Right cardiac atrium (tissue), 5 donors: ENCODE measurements at regions not wholly inside any gene's neighbourhood (a gene's known extent, or its start where the extent isn't known, plus 50 kb on each side); places are given as distances from the start of the nearest gene placed in this dataset.

ENCODE experiments used
- ATAC-seq, 2 donors: fragments of 200-7000 bp; cut with Tn5 transposase; one replicate each; pipeline versions ENCODE4 v1.8.0 to v1.9.1; 2020; ENCODE audit warnings: moderate library complexity in 2 of 2, mild to moderate bottlenecking in 1 of 2
- DNase-seq, 3 donors: peaks; one replicate each; pipeline ENCODE4 v3.0.0-alpha.2; 2020
- H3K27ac ChIP-seq: one replicate; pipeline ENCODE4 v1.5.1; 2013; ENCODE audit warnings: mild to moderate bottlenecking, low read length, control low read depth, moderate library complexity
- H3K27me3 ChIP-seq: one replicate; pipeline ENCODE4 v1.6.1; 2013; ENCODE audit not compliant: control insufficient read depth, insufficient read depth
- H3K4me1 ChIP-seq: one replicate; pipeline ENCODE4 v1.6.1; 2013; ENCODE audit warnings: low read length; ENCODE audit not compliant: control insufficient read depth, insufficient read depth
- H3K4me3 ChIP-seq: one replicate; pipeline ENCODE4 v1.5.1; 2013; ENCODE audit warnings: low read length, control low read depth
- H3K9me3 ChIP-seq: one replicate; pipeline ENCODE4 v1.6.1; 2013; ENCODE audit warnings: low read length; ENCODE audit not compliant: control insufficient read depth
- WGBS: extraction: QIAGEN DNeasy Blood & Tissue Kit; methylation state at CpG from one replicate; pipeline ENCODE4 v1.1.7; 2013; 5-methylcytosine and 5-hydroxymethylcytosine counted together
- intact Hi-C, 4 donors: fragments of 100-400 bp; cut with DNase I; formaldehyde crosslinking; loops; one replicate each; pipeline versions ENCODE4 v1.11.0 to v1.14.0; 2022 to 2023
- donor health status: healthy with polysubstance abuse.
- donor health status: DM: no; HTN: yes; CAD: no.
- donor health status: DM: no; HTN: no; CAD: no.
- donor health status: DM: no; HTN: yes; CAD: no; lungs with severe emphysema.
- donor health status: DM: yes; HTN: yes; CAD: no.

- intact Hi-C loops, result no loop called here
- no peaks in the 10 kb centered on the region for H3K27me3 ChIP-seq
- H3K27ac ChIP-seq, result no peak overlapping the region
- no peaks in the 10 kb centered on the region for H3K9me3 ChIP-seq
- DNase-seq, result no peak
- peak; percentile 69 to 71 for ATAC-seq
- no peak overlapping the region for H3K4me3 ChIP-seq
- 58% methylated on average over 7 of the region's 7 CpGs for whole genome bisulfite sequencing
- peaks cover 3% of the 10 kb centered on the region for H3K4me1 ChIP-seq
These were observed 231.2 kb downstream of the C12orf75 start for GRCh38 chr12:105561546-105562198.

- intact Hi-C loops, result no loop called here
- Histone ChIP-seq H3K27ac (no peak overlapping the region), H3K4me3 (no peak overlapping the region), H3K4me1 (peaks cover 3% of the 10 kb centered on the region), H3K27me3 (no peaks in the 10 kb centered on the region), H3K9me3 (no peaks in the 10 kb centered on the region)
- DNase-seq (peak; percentile 68 to 84 (median 75)), ATAC-seq (peak; percentile 73 to 76)
- 58% methylated on average over 24 of the region's 24 CpGs for WGBS
These were observed 231.9 kb downstream of the C12orf75 start for GRCh38 chr12:105562199-105562971.

- H3K4me1 ChIP-seq, result no peaks in the 10 kb centered on the region
- intact Hi-C loops, result no loop called here
- WGBS, result 95% methylated on average over 1 of the region's 1 CpG
- H3K27ac ChIP-seq, result no peak overlapping the region
- no peak for DNase-seq
- no peaks in the 10 kb centered on the region for H3K27me3 ChIP-seq
- H3K4me3 ChIP-seq, result no peak overlapping the region
- ATAC-seq, result no peak
- H3K9me3 ChIP-seq, result no peaks in the 10 kb centered on the region
These were observed 236.6 kb downstream of the C12orf75 start for GRCh38 chr12:105567061-105567460.

- Histone ChIP-seq H3K4me1 (no peaks in the 10 kb centered on the region), H3K4me3 (no peak overlapping the region), H3K27me3 (no peaks in the 10 kb centered on the region), H3K27ac (no peak overlapping the region), H3K9me3 (no peaks in the 10 kb centered on the region)
- DNase-seq (no peak), ATAC-seq (no peak)
- intact Hi-C loops, result no loop called here
- 82% methylated on average over 3 of the region's 3 CpGs for WGBS
These were observed 239.4 kb downstream of the C12orf75 start for GRCh38 chr12:105569886-105570285.

GRCh38 chr12:105570944-105571343 is 240.5 kb downstream of the C12orf75 start:
- Histone ChIP-seq H3K4me1 (no peaks in the 10 kb centered on the region), H3K9me3 (no peaks in the 10 kb centered on the region), H3K27me3 (no peaks in the 10 kb centered on the region), H3K27ac (no peak overlapping the region), H3K4me3 (no peak overlapping the region)
- intact Hi-C loops, result no loop called here
- ATAC-seq, result peak in 1 of 2 donors; percentile 15
- WGBS, result 94% methylated on average over 4 of the region's 4 CpGs
- no peak for DNase-seq

GRCh38 chr12:105573574-105573973 is 243.1 kb downstream of the C12orf75 start:
- Histone ChIP-seq H3K4me1 (no peaks in the 10 kb centered on the region), H3K4me3 (no peak overlapping the region), H3K27me3 (no peaks in the 10 kb centered on the region), H3K27ac (no peak overlapping the region), H3K9me3 (no peaks in the 10 kb centered on the region)
- intact Hi-C loops, result no loop called here
- DNase-seq (no peak), ATAC-seq (no peak)
- WGBS, result 57% methylated on average over 3 of the region's 3 CpGs

GRCh38 chr12:105574056-105574715 is 243.7 kb downstream of the C12orf75 start:
- H3K4me1 ChIP-seq, result no peaks in the 10 kb centered on the region
- 80% methylated on average over 5 of the region's 5 CpGs for WGBS
- intact Hi-C loops, result no loop called here
- ATAC-seq (no peak), DNase-seq (no peak)
- H3K27me3 ChIP-seq, result no peaks in the 10 kb centered on the region
- no peaks in the 10 kb centered on the region for H3K9me3 ChIP-seq
- H3K4me3 ChIP-seq, result no peak overlapping the region
- H3K27ac ChIP-seq, result no peak overlapping the region

GRCh38 chr12:105575235-105575634 is 244.7 kb downstream of the C12orf75 start:
- H3K9me3 ChIP-seq, result no peaks in the 10 kb centered on the region
- 73% methylated on average over 2 of the region's 2 CpGs for WGBS
- H3K4me1 ChIP-seq, result no peaks in the 10 kb centered on the region
- H3K4me3 ChIP-seq, result no peak overlapping the region
- ATAC-seq (no peak), DNase-seq (no peak)
- intact Hi-C loops, result no loop called here
- no peaks in the 10 kb centered on the region for H3K27me3 ChIP-seq
- H3K27ac ChIP-seq, result no peak overlapping the region

GRCh38 chr12:105576261-105576660 is 245.8 kb downstream of the C12orf75 start:
- H3K4me3 ChIP-seq, result no peak overlapping the region
- intact Hi-C loops, result no loop called here
- ATAC-seq, result no peak
- no peaks in the 10 kb centered on the region for H3K27me3 ChIP-seq
- no peak for DNase-seq
- no peak overlapping the region for H3K27ac ChIP-seq
- H3K9me3 ChIP-seq, result no peaks in the 10 kb centered on the region
- over 99% methylated on average over 2 of the region's 2 CpGs for WGBS
- H3K4me1 ChIP-seq, result no peaks in the 10 kb centered on the region

- Histone ChIP-seq H3K9me3 (no peaks in the 10 kb centered on the region), H3K27me3 (no peaks in the 10 kb centered on the region), H3K4me1 (no peaks in the 10 kb centered on the region), H3K27ac (no peak overlapping the region), H3K4me3 (no peak overlapping the region)
- ATAC-seq (peak; percentile 55 to 81), DNase-seq (no peak)
- 53% methylated on average over 5 of the region's 5 CpGs for WGBS
- intact Hi-C loops, result no loop called here
These were observed 250.4 kb downstream of the C12orf75 start for GRCh38 chr12:105580821-105581352.

- no peaks in the 10 kb centered on the region for H3K4me1 ChIP-seq
- intact Hi-C loops, result no loop called here
- no peaks in the 10 kb centered on the region for H3K27me3 ChIP-seq
- WGBS, result 92% methylated on average over 6 of the region's 6 CpGs
- DNase-seq (no peak), ATAC-seq (no peak)
- no peak overlapping the region for H3K27ac ChIP-seq
- H3K9me3 ChIP-seq, result no peaks in the 10 kb centered on the region
- no peak overlapping the region for H3K4me3 ChIP-seq
These were observed 250.9 kb downstream of the C12orf75 start for GRCh38 chr12:105581420-105581819.
